Vagina (tissue), 2 donors: ENCODE measurements at regions not wholly inside any gene's neighbourhood (a gene's known extent, or its start where the extent isn't known, plus 50 kb on each side); places are given as distances from the start of the nearest gene placed in this dataset.

Source experiments
- DNase-seq, 2 donors: peaks; one replicate each; pipeline ENCODE4 v3.0.0-alpha.2; 2017; ENCODE audit errors: extremely low spot score in 2 of 2
- H3K27ac ChIP-seq: fragments of 200-600 bp; sonication (generic); one replicate; pipeline ENCODE4 v1.5.1; 2019
- H3K27me3 ChIP-seq: fragments of 200-600 bp; sonication (generic); one replicate; pipeline ENCODE4 v1.5.1; 2019
- H3K36me3 ChIP-seq, 2 donors: fragments of 200-600 bp; sonication (generic); one replicate each; pipeline ENCODE4 v1.5.1; 2017 to 2019
- H3K4me1 ChIP-seq: fragments of 200-600 bp; sonication (generic); one replicate; pipeline ENCODE4 v1.5.1; 2019
- H3K4me3 ChIP-seq, 2 donors: fragments of 200-600 bp; sonication (generic); 1 replicate in 1 of 2; 2 replicates in 1 of 2; pipeline ENCODE4 v1.5.1; 2016 to 2019
- H3K9me3 ChIP-seq: fragments of 200-600 bp; sonication (generic); one replicate; pipeline ENCODE4 v1.5.1; 2019
- CTCF ChIP-seq, 3 experiments: fragments of 450-650 bp in 2 of 3; fragments of 200-600 bp in 1 of 3; sonication (generic) in 1 of 3; IDR thresholded peaks; one replicate each; pipeline ENCODE4 v1.5.1; 2017 to 2019; ENCODE audit warnings: antibody characterized with exemption in 3 of 3, mild to moderate bottlenecking in 2 of 3, moderate library complexity in 2 of 3
- POLR2A ChIP-seq, 2 donors: fragments of 450-650 bp; IDR thresholded peaks; one replicate each; pipeline ENCODE4 v1.6.1; 2017; ENCODE audit warnings: antibody characterized with exemption in 2 of 2, mild to moderate bottlenecking in 2 of 2, moderate library complexity in 2 of 2
- POLR2AphosphoS5 ChIP-seq, 2 donors: sonication (generic); formaldehyde crosslinking; IDR thresholded peaks; one replicate each; pipeline ENCODE4 v1.9.0; 2017; ENCODE audit warnings: antibody characterized with exemption in 2 of 2, mild to moderate bottlenecking in 2 of 2, low read depth in 1 of 2; ENCODE audit not compliant: insufficient read depth in 1 of 2
- intact Hi-C: fragments of 100-400 bp; cut with DNase I; formaldehyde crosslinking; loops from one replicate; pipeline ENCODE4 v1.15.1; 2023

- Histone ChIP-seq H3K9me3 (no peaks in the 10 kb centered on the region), H3K27me3 (no peaks in the 10 kb centered on the region), H3K4me1 (no peaks in the 10 kb centered on the region), H3K4me3 (no peak overlapping the region), H3K36me3 (no peaks in the 10 kb centered on the region), H3K27ac (no peak overlapping the region)
- intact Hi-C loops = no loop called here
- no peak for DNase-seq
- TF ChIP-seq CTCF (IDR thresholded peaks at IDR 0.05) (no peak), POLR2A (IDR thresholded peaks at IDR 0.05) (no peak), POLR2AphosphoS5 (IDR thresholded peaks at IDR 0.05; ENCODE audit: insufficient read depth in 1 of 2, low read depth in 1 of 2) (no peak)
Observed at GRCh38 chr1:193365966-193366365, 179.6 kb upstream of the B3GALT2 start.

GRCh38 chr1:193359631-193360030, 173.2 kb upstream of the B3GALT2 start:
- no peaks in the 10 kb centered on the region for H3K36me3 ChIP-seq
- no peaks in the 10 kb centered on the region for H3K27me3 ChIP-seq
- H3K4me1 ChIP-seq = no peaks in the 10 kb centered on the region
- intact Hi-C loops = no loop called here
- H3K9me3 ChIP-seq = no peaks in the 10 kb centered on the region
- DNase-seq = no peak
- no peak overlapping the region for H3K4me3 ChIP-seq
- no peak overlapping the region for H3K27ac ChIP-seq
- TF ChIP-seq POLR2AphosphoS5 (IDR thresholded peaks at IDR 0.05; ENCODE audit: insufficient read depth in 1 of 2, low read depth in 1 of 2) (no peak), POLR2A (IDR thresholded peaks at IDR 0.05) (no peak), CTCF (IDR thresholded peaks at IDR 0.05) (no peak)

GRCh38 chr1:193358419-193358818, 172.0 kb upstream of the B3GALT2 start:
- H3K27me3 ChIP-seq = no peaks in the 10 kb centered on the region
- no peaks in the 10 kb centered on the region for H3K9me3 ChIP-seq
- TF ChIP-seq POLR2A (IDR thresholded peaks at IDR 0.05) (no peak), POLR2AphosphoS5 (IDR thresholded peaks at IDR 0.05; ENCODE audit: insufficient read depth in 1 of 2, low read depth in 1 of 2) (no peak), CTCF (IDR thresholded peaks at IDR 0.05) (no peak)
- DNase-seq = no peak
- H3K36me3 ChIP-seq = no peaks in the 10 kb centered on the region
- intact Hi-C loops = no loop called here
- no peak overlapping the region for H3K4me3 ChIP-seq
- H3K27ac ChIP-seq = no peak overlapping the region
- no peaks in the 10 kb centered on the region for H3K4me1 ChIP-seq

- TF ChIP-seq POLR2A (IDR thresholded peaks at IDR 0.05) (no peak), POLR2AphosphoS5 (IDR thresholded peaks at IDR 0.05; ENCODE audit: insufficient read depth in 1 of 2, low read depth in 1 of 2) (no peak), CTCF (IDR thresholded peaks at IDR 0.05) (no peak)
- H3K27ac ChIP-seq = no peak overlapping the region
Observed at GRCh38 chr1:193356249-193356648, 169.8 kb upstream of the B3GALT2 start.

GRCh38 chr1:193355626-193356025, 169.2 kb upstream of the B3GALT2 start:
- Histone ChIP-seq H3K9me3 (no peaks in the 10 kb centered on the region), H3K27me3 (no peaks in the 10 kb centered on the region), H3K27ac (no peak overlapping the region), H3K36me3 (no peaks in the 10 kb centered on the region), H3K4me3 (no peak overlapping the region), H3K4me1 (no peaks in the 10 kb centered on the region)
- TF ChIP-seq CTCF (IDR thresholded peaks at IDR 0.05) = no peak
- TF ChIP-seq POLR2A (IDR thresholded peaks at IDR 0.05) = no peak
- no peak for TF ChIP-seq POLR2AphosphoS5 (IDR thresholded peaks at IDR 0.05; ENCODE audit: insufficient read depth in 1 of 2, low read depth in 1 of 2)
- no peak for DNase-seq
- intact Hi-C loops = no loop called here

More at GRCh38 chr1:193356249-193356648, 169.8 kb upstream of the B3GALT2 start:
- Histone ChIP-seq H3K27me3 (no peaks in the 10 kb centered on the region), H3K4me1 (no peaks in the 10 kb centered on the region), H3K9me3 (no peaks in the 10 kb centered on the region), H3K4me3 (no peak overlapping the region), H3K36me3 (no peaks in the 10 kb centered on the region)
- intact Hi-C loops = no loop called here
- no peak for DNase-seq
